H1 (cell line): ENCODE measurements at regions not wholly inside any gene's neighbourhood (a gene's known extent, or its start where the extent isn't known, plus 50 kb on each side); places are given as distances from the start of the nearest gene placed in this dataset.

Source experiments
- CTCF ChIA-PET: fragments of 300-600 bp; sonication (Branson Sonifier 250); formaldehyde crosslinking; loops from one replicate; lab custom pipeline; 2021; ENCODE audit not compliant: partially characterized antibody; lab: Charles Lee
- POLR2A ChIA-PET: fragments of 300-600 bp; sonication (Branson Sonifier 250); formaldehyde crosslinking; loops from one replicate; lab custom pipeline; 2021; ENCODE audit warnings: inconsistent platforms; ENCODE audit not compliant: partially characterized antibody; lab: Charles Lee
- DNase-seq, 2 experiments: peaks; one replicate each; pipeline versions ENCODE4 v3.0.0 to v3.0.0-alpha.2; 2010 to 2022; ENCODE audit warnings: low spot score in 2 of 2, low read depth in 1 of 2, mixed read lengths in 1 of 2
- FAIRE-seq: peaks from 2 replicates; lab custom pipeline; 2011; peaks lifted over from hg19 to GRCh38; lab: Jason Lieb, UNC
- H2AFZ ChIP-seq: 2 replicates; pipeline ENCODE4 v1.8.1; 2012; ENCODE audit warnings: low read length, inconsistent platforms
- H2AK5ac ChIP-seq: 2 replicates; pipeline ENCODE4 v1.6.1; 2013; ENCODE audit warnings: low read depth, low read length
- H2BK120ac ChIP-seq: replicated peaks from 2 replicates; pipeline ENCODE3; 2013; ENCODE audit warnings: low read depth, low read length, inconsistent platforms
- H2BK12ac ChIP-seq: 2 replicates; pipeline ENCODE4 v1.6.1; 2013; ENCODE audit warnings: low read depth, low read length
- H2BK15ac ChIP-seq: 2 replicates; pipeline ENCODE4 v1.6.1; 2013; ENCODE audit warnings: low read length
- H2BK20ac ChIP-seq: 2 replicates; pipeline ENCODE4 v1.6.1; 2013; ENCODE audit warnings: low read length
- H2BK5ac ChIP-seq: 2 replicates; pipeline ENCODE4 v1.6.1; 2013; ENCODE audit warnings: low read depth, low read length
- H3K14ac ChIP-seq: 2 replicates; pipeline ENCODE4 v1.6.1; 2013; ENCODE audit warnings: inconsistent platforms; ENCODE audit not compliant: insufficient read length
- H3K18ac ChIP-seq: 2 replicates; pipeline ENCODE4 v1.6.1; 2013; ENCODE audit warnings: low read length; ENCODE audit errors: extremely low read depth
- H3K23ac ChIP-seq: 2 replicates; pipeline ENCODE4 v1.6.1; 2013; ENCODE audit warnings: inconsistent platforms; ENCODE audit not compliant: insufficient read length
- H3K23me2 ChIP-seq: 2 replicates; pipeline ENCODE4 v1.6.1; 2013; ENCODE audit warnings: low read depth, low read length
- H3K27ac ChIP-seq: 2 replicates; pipeline ENCODE4 v1.6.1; 2011; ENCODE audit warnings: low read depth, low read length, inconsistent platforms
- H3K27me3 ChIP-seq, 4 experiments: replicated peaks in 1 of 4; 1 replicate in 1 of 4; 2 replicates in 3 of 4; pipeline versions ENCODE4 v1.6.1 to v1.8.1; 2011 to 2013; ENCODE audit warnings: low read length in 3 of 4, mild to moderate bottlenecking in 3 of 4, inconsistent platforms in 2 of 4, mixed read lengths in 2 of 4, moderate library complexity in 1 of 4; ENCODE audit not compliant: control insufficient read depth in 3 of 4, insufficient read depth in 3 of 4; ENCODE audit errors: extremely low read depth in 1 of 4
- H3K36me3 ChIP-seq, 4 experiments: 2 replicates each; pipeline versions ENCODE4 v1.6.1 to v1.8.1; 2011 to 2013; ENCODE audit warnings: mild to moderate bottlenecking in 4 of 4, low read length in 3 of 4, moderate library complexity in 2 of 4, control low read depth in 1 of 4, inconsistent platforms in 1 of 4; ENCODE audit not compliant: insufficient read depth in 4 of 4, control insufficient read depth in 2 of 4
- H3K4ac ChIP-seq: replicated peaks from 2 replicates; pipeline ENCODE3; 2013; ENCODE audit warnings: low read length, low read depth, mixed read lengths, inconsistent platforms; ENCODE audit not compliant: insufficient read length
- H3K4me1 ChIP-seq, 4 experiments: replicated peaks in 1 of 4; 1 replicate in 1 of 4; 2 replicates in 3 of 4; pipeline versions ENCODE4 v1.6.1 to v1.8.1; 2011 to 2013; ENCODE audit warnings: low read length in 3 of 4, inconsistent platforms in 2 of 4, mixed read lengths in 1 of 4; ENCODE audit not compliant: insufficient read depth in 4 of 4, control insufficient read depth in 3 of 4
- H3K4me2 ChIP-seq, 2 experiments: 2 replicates each; pipeline versions ENCODE4 v1.6.1 to v1.8.1; 2011 to 2013; ENCODE audit warnings: low read depth in 2 of 2, low read length in 2 of 2, control low read depth in 1 of 2, inconsistent platforms in 1 of 2, mild to moderate bottlenecking in 1 of 2; ENCODE audit not compliant: insufficient read depth in 1 of 2
- H3K4me3 ChIP-seq, 4 experiments: fragments of 200-600, 300-600 bp in 1 of 4; sonication (generic), shearing (Covaris generic), sonication (Bioruptor Twin) in 1 of 4; 2 replicates each; pipeline versions ENCODE4 v1.5.1 to v1.8.1; 2011 to 2016; ENCODE audit warnings: low read length in 4 of 4, low read depth in 3 of 4, control low read depth in 2 of 4, inconsistent platforms in 2 of 4, mild to moderate bottlenecking in 2 of 4, mixed read lengths in 1 of 4, moderate library complexity in 1 of 4; ENCODE audit not compliant: insufficient read depth in 2 of 4; ENCODE audit errors: extremely low read depth in 1 of 4
- H3K56ac ChIP-seq: replicated peaks from 2 replicates; pipeline ENCODE3; 2013; ENCODE audit warnings: low read depth, mild to moderate bottlenecking, mixed read lengths, low read length, inconsistent platforms; ENCODE audit not compliant: insufficient read length
- H3K79me1 ChIP-seq: 2 replicates; pipeline ENCODE4 v1.6.1; 2013; ENCODE audit warnings: low read depth, low read length, control low read depth
- H3K79me2 ChIP-seq, 2 experiments: 2 replicates each; pipeline versions ENCODE4 v1.6.1 to v1.8.1; 2012 to 2013; ENCODE audit warnings: low read length in 2 of 2, mild to moderate bottlenecking in 2 of 2, inconsistent platforms in 1 of 2; ENCODE audit not compliant: insufficient read depth in 2 of 2, control insufficient read depth in 1 of 2
- H3K9ac ChIP-seq, 4 experiments: replicated peaks in 1 of 4; 1 replicate in 1 of 4; 2 replicates in 3 of 4; pipeline versions ENCODE4 v1.6.1 to v1.8.1; 2011 to 2013; ENCODE audit warnings: low read depth in 3 of 4, low read length in 3 of 4, control low read depth in 2 of 4, mild to moderate bottlenecking in 2 of 4, moderate library complexity in 2 of 4, inconsistent platforms in 1 of 4; ENCODE audit errors: extremely low read depth in 1 of 4
- H3K9me3 ChIP-seq, 2 experiments: 2 replicates each; pipeline versions ENCODE4 v1.6.1 to v1.8.1; 2012 to 2013; ENCODE audit warnings: mild to moderate bottlenecking in 2 of 2, moderate library complexity in 2 of 2, control low read depth in 1 of 2, inconsistent platforms in 1 of 2, low read depth in 1 of 2, low read length in 1 of 2, mixed read lengths in 1 of 2; ENCODE audit not compliant: insufficient read depth in 2 of 2
- H4K20me1 ChIP-seq, 2 experiments: replicated peaks in 1 of 2; 2 replicates each; pipeline versions ENCODE3 to v1.8.1; 2011 to 2013; ENCODE audit warnings: inconsistent platforms in 2 of 2, low read length in 2 of 2, mild to moderate bottlenecking in 1 of 2; ENCODE audit not compliant: insufficient read depth in 2 of 2, control insufficient read depth in 1 of 2
- H4K5ac ChIP-seq: 2 replicates; pipeline ENCODE4 v1.6.1; 2013; ENCODE audit warnings: low read length, low read depth, mixed read lengths, inconsistent platforms; ENCODE audit not compliant: insufficient read length
- H4K8ac ChIP-seq: 2 replicates; pipeline ENCODE4 v1.8.0; 2013; ENCODE audit warnings: mild to moderate bottlenecking, moderate library complexity, low read length, inconsistent platforms; ENCODE audit not compliant: insufficient read depth; ENCODE audit errors: extremely low read depth
- H4K91ac ChIP-seq: replicated peaks from 2 replicates; pipeline ENCODE3; 2013; ENCODE audit warnings: low read length, mixed read lengths, inconsistent platforms; ENCODE audit not compliant: insufficient read length
- ASH2L ChIP-seq: fragments of 200-600, 300-600 bp; sonication (generic); IDR thresholded peaks from one replicate; pipeline ENCODE4 v1.7.1; 2017; ENCODE audit warnings: low read length
- BCL11A ChIP-seq, 2 experiments: IDR thresholded peaks; one replicate each; pipeline ENCODE4 v1.6.1; 2011; ENCODE audit warnings: low read depth in 2 of 2, low read length in 2 of 2, mild to moderate bottlenecking in 2 of 2
- RAD21 ChIP-seq, 2 experiments: IDR thresholded peaks in 1 of 2; conservative IDR thresholded peaks in 1 of 2; 2 replicates each; pipeline ENCODE4 v1.6.1; 2011; ENCODE audit warnings: low read depth in 2 of 2, low read length in 2 of 2, improper control_type of control experiment in 1 of 2, inconsistent platforms in 1 of 2, mild to moderate bottlenecking in 1 of 2, moderate library complexity in 1 of 2
- SP2 ChIP-seq: IDR thresholded peaks from 2 replicates; pipeline ENCODE4 v1.6.1; 2012; ENCODE audit warnings: mild to moderate bottlenecking, low read length, inconsistent platforms
- WGBS, 2 experiments: shearing (Covaris generic) in 1 of 2; methylation state at CpG; one replicate each; pipeline versions ENCODE4 v1.1.6 to v1.1.7; 2013 to 2015; ENCODE audit warnings: low lambda C conversion rate in 2 of 2, mixed read lengths in 2 of 2, inconsistent platforms in 1 of 2, low coverage in 1 of 2, missing lambda C conversion rate in 1 of 2; ENCODE audit not compliant: insufficient replicate concordance in 2 of 2, insufficient coverage in 1 of 2, insufficient read length in 1 of 2; ENCODE audit errors: extremely low coverage in 1 of 2, missing lambda C conversion rate in 1 of 2; 5-methylcytosine and 5-hydroxymethylcytosine counted together
- TF ChIP-seq, protein P1 (sequence below), 3 experiments: IDR thresholded peaks; 1 replicate in 2 of 3; 2 replicates in 1 of 3; pipeline versions ENCODE4 v1.5.1 to v1.6.1; 2011; ENCODE audit warnings: low read length in 3 of 3, mild to moderate bottlenecking in 3 of 3, inconsistent platforms in 2 of 3, low read depth in 1 of 3, moderate library complexity in 1 of 3; ENCODE audit not compliant: insufficient read depth in 1 of 3; ENCODE audit errors: control extremely low read depth in 1 of 3

DNA sequence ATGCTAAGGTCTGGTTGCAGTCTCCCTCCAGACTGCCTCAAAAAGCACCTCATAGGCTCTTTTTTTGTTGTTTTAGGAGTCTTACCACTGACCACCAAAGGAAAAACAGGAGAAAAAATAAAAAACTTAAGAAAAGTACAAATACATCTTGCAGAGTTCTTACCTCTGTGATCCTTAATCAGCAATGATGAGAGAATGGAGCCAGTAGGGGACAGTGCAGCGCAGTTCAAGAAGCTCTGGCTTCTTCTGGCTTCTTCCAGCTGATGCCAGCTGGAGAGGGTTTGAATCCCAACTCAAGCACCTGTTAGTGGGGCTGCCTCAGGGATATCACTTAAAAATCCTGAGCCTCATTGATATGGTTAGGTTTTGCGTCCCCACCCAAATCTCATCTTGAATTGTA is 223.3 kb upstream of the ISX start:
- no peaks in the 10 kb centered on the region for H3K79me1 ChIP-seq
- no peak overlapping the region for H3K4me3 ChIP-seq
- H3K4me1 ChIP-seq: peaks cover 2 to 16% (median 12%) of the 10 kb centered on the region in 4 experiments; a peak in 4 of 7 replicates
- FAIRE-seq (no peak), DNase-seq (no peak)
- no peaks in the 10 kb centered on the region for H3K79me2 ChIP-seq
- H4K20me1 ChIP-seq: no peaks in the 10 kb centered on the region
- no peak overlapping the region for H3K4ac ChIP-seq
- peak overlapping the region; percentile 53; the same call in 1 of the 2 replicates for H2AK5ac ChIP-seq
- H4K5ac ChIP-seq: peak overlapping the region; percentile 85
- H2BK15ac ChIP-seq: no peak overlapping the region
- no peak overlapping the region for H3K9ac ChIP-seq
- ChIA-PET CTCF (interaction anchor here (0.7 to 2.8 kb wide), 10 partner anchors 9 to 428 kb away, joined by 3 to 9 read pairs (median 5); no protein-coding TSS in a partner anchor), POLR2A (no interaction called here)
- H3K23ac ChIP-seq: no peak overlapping the region
- H3K23me2 ChIP-seq: peaks cover 1% of the 10 kb centered on the region; the same call in 1 of the 2 replicates
- no peak overlapping the region for H2AFZ ChIP-seq
- 87% methylated on average over 2 of the region's 2 CpGs; no CpG with 5 or more reads in 1 of the 2 experiments for WGBS, 2 experiments
- 0 out of 2 replicates have a peak overlapping the region, but pooled peaks have one; percentile 5 for H3K27ac ChIP-seq
- H4K8ac ChIP-seq: no peak overlapping the region
- H2BK20ac ChIP-seq: peak overlapping the region; percentile 98
- TF ChIP-seq RAD21 (IDR thresholded peaks at IDR 0.05 in 1 of 2, conservative IDR thresholded peaks at IDR 0.05 in 1 of 2; ENCODE audit: low read depth in 2 of 2, low read length in 2 of 2): peak; percentile 63 to 75
- no peak for TF ChIP-seq BCL11A (IDR thresholded peaks at IDR 0.05; ENCODE audit: low read depth in 2 of 2, low read length in 2 of 2)
- TF ChIP-seq, protein P1, sequence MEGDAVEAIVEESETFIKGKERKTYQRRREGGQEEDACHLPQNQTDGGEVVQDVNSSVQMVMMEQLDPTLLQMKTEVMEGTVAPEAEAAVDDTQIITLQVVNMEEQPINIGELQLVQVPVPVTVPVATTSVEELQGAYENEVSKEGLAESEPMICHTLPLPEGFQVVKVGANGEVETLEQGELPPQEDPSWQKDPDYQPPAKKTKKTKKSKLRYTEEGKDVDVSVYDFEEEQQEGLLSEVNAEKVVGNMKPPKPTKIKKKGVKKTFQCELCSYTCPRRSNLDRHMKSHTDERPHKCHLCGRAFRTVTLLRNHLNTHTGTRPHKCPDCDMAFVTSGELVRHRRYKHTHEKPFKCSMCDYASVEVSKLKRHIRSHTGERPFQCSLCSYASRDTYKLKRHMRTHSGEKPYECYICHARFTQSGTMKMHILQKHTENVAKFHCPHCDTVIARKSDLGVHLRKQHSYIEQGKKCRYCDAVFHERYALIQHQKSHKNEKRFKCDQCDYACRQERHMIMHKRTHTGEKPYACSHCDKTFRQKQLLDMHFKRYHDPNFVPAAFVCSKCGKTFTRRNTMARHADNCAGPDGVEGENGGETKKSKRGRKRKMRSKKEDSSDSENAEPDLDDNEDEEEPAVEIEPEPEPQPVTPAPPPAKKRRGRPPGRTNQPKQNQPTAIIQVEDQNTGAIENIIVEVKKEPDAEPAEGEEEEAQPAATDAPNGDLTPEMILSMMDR (IDR thresholded peaks at IDR 0.05; ENCODE audit: control extremely low read depth in 1 of 3, insufficient read depth in 1 of 3, low read depth in 1 of 3, low read length in 3 of 3): peak in 2 of 3 experiments; percentile 53 to 63; a peak in 3 of 4 replicates
- no peak for TF ChIP-seq SP2
- no peak for TF ChIP-seq ASH2L
- H3K56ac ChIP-seq: no peak overlapping the region
- H3K9me3 ChIP-seq: peaks cover 12 to 15% of the 10 kb centered on the region in 2 experiments
- no peak overlapping the region for H3K14ac ChIP-seq
- H3K4me2 ChIP-seq: peak overlapping the region in 1 of 2 experiments; percentile 59; a peak in 2 of 4 replicates
- peak overlapping the region; percentile 65 for H4K91ac ChIP-seq
- H3K18ac ChIP-seq: peak overlapping the region; percentile 72; the same call in 1 of the 2 replicates
- peak overlapping the region; percentile 93 for H2BK120ac ChIP-seq
- peaks cover 0 to 12% (median 1%) of the 10 kb centered on the region in 4 experiments; a peak in 3 of 8 replicates for H3K36me3 ChIP-seq
- H2BK12ac ChIP-seq: peak overlapping the region; percentile 80; the same call in 1 of the 2 replicates
- H3K27me3 ChIP-seq: no peaks in the 10 kb centered on the region
- H2BK5ac ChIP-seq: peak overlapping the region; percentile 97; the same call in 1 of the 2 replicates
